HCT116 (cell line): ENCODE measurements at regions not wholly inside any gene's neighbourhood (a gene's known extent, or its start where the extent isn't known, plus 50 kb on each side); places are given as distances from the start of the nearest gene placed in this dataset.

Source experiments
- ATAC-seq: fragments of 200-7000 bp; cut with Tn5 transposase; 2 replicates; pipeline ENCODE4 v1.9.1; 2020; ENCODE audit warnings: mild to moderate bottlenecking, moderate library complexity
- BruUV-seq: library from RNA; stranded (reverse); fragments of 400-500 nt; replicated peaks from 2 replicates; lab custom pipeline; 2021; lab: Mats Ljungman, UMichigan
- CTCF ChIA-PET: fragments of 300-600 bp; sonication (Branson Sonifier 250); formaldehyde crosslinking; loops from one replicate; lab custom pipeline; 2021; ENCODE audit warnings: antibody characterized with exemption; lab: Charles Lee
- POLR2A ChIA-PET: fragments of 300-600, 350-600 bp; sonication (Branson Sonifier 250); formaldehyde crosslinking; loops from one replicate; lab custom pipeline; 2021; ENCODE audit warnings: antibody characterized with exemption; lab: Charles Lee
- RAD21 ChIA-PET, 2 experiments: fragments of 300-600 bp; sonication (Branson Sonifier 250); formaldehyde crosslinking; loops; one replicate each; lab custom pipeline; 2023; ENCODE audit warnings: low total read pairs in 2 of 2; ENCODE audit not compliant: uncharacterized antibody in 2 of 2, unreplicated experiment in 2 of 2, low non-redundant PET in 1 of 2; lab: Charles Lee
- DNase-seq: peaks from one replicate; pipeline ENCODE4 v3.0.0-alpha.2; 2010; ENCODE audit warnings: low read depth, low spot score
- H2AFZ ChIP-seq: fragments of 200-600 bp; shearing (Covaris generic), sonication (generic); 2 replicates; pipeline ENCODE4 v1.6.1; 2017; ENCODE audit warnings: low read depth, mixed run types, mixed read lengths, antibody characterized with exemption, low read length; ENCODE audit not compliant: poor library complexity, severe bottlenecking
- H3K27ac ChIP-seq: 2 replicates; pipeline ENCODE4 v1.5.1; 2012; ENCODE audit warnings: low read depth, low read length
- H3K27me3 ChIP-seq: fragments of 200-600 bp; sonication (generic); 2 replicates; pipeline ENCODE4 v1.6.1; 2016; ENCODE audit warnings: mixed run types, low read length, mixed read lengths; ENCODE audit not compliant: insufficient read depth
- H3K36me3 ChIP-seq, 2 experiments: fragments of 200-500 bp in 1 of 2; fragments of 200-600 bp in 1 of 2; sonication (Bioruptor generic) in 1 of 2; sonication (generic) in 1 of 2; 2 replicates each; pipeline versions ENCODE4 v1.5.1 to v1.6.1; 2014 to 2016; ENCODE audit warnings: low read length in 2 of 2, inconsistent platforms in 1 of 2, mixed read lengths in 1 of 2, mixed run types in 1 of 2; ENCODE audit not compliant: insufficient read depth in 2 of 2, control insufficient read depth in 1 of 2
- H3K4me1 ChIP-seq, 2 experiments: fragments of 200-600 bp in 1 of 2; sonication (generic) in 1 of 2; 2 replicates each; pipeline versions ENCODE4 v1.5.1 to v1.6.1; 2012 to 2017; ENCODE audit warnings: low read length in 2 of 2, inconsistent platforms in 1 of 2, mild to moderate bottlenecking in 1 of 2, mixed read lengths in 1 of 2, mixed run types in 1 of 2, moderate library complexity in 1 of 2; ENCODE audit not compliant: insufficient read depth in 2 of 2, control insufficient read depth in 1 of 2
- H3K4me2 ChIP-seq: fragments of 200-600 bp; sonication (generic); 2 replicates; pipeline ENCODE4 v1.6.1; 2017; ENCODE audit warnings: mixed run types, low read length, mixed read lengths
- H3K4me3 ChIP-seq, 2 experiments: fragments of 200-600 bp in 1 of 2; sonication (generic) in 1 of 2; replicated peaks in 1 of 2; 2 replicates each; pipeline ENCODE4 v1.5.1; 2011 to 2016; ENCODE audit warnings: low read length in 2 of 2, control low read depth in 1 of 2, low read depth in 1 of 2, mild to moderate bottlenecking in 1 of 2, mixed read lengths in 1 of 2, mixed run types in 1 of 2
- H3K79me2 ChIP-seq: fragments of 200-600 bp; sonication (generic); 2 replicates; pipeline ENCODE4 v1.6.1; 2017; ENCODE audit warnings: mild to moderate bottlenecking, mixed run types, low read length, moderate library complexity, mixed read lengths; ENCODE audit not compliant: insufficient read depth
- H3K9ac ChIP-seq: fragments of 200-600 bp; sonication (generic); 2 replicates; pipeline ENCODE4 v1.6.1; 2016; ENCODE audit warnings: low read length, mixed read lengths
- H3K9me2 ChIP-seq: fragments of 200-600 bp; sonication (generic), shearing (Covaris generic); 2 replicates; pipeline ENCODE4 v1.6.1; 2017; ENCODE audit warnings: mixed run types, mild to moderate bottlenecking, moderate library complexity; ENCODE audit not compliant: insufficient read depth
- H3K9me3 ChIP-seq, 2 experiments: fragments of 200-500 bp in 1 of 2; fragments of 200-600 bp in 1 of 2; sonication (Bioruptor generic) in 1 of 2; sonication (generic) in 1 of 2; 2 replicates each; pipeline ENCODE4 v1.6.1; 2014 to 2017; ENCODE audit warnings: low read length in 2 of 2, mixed read lengths in 2 of 2, inconsistent platforms in 1 of 2, low read depth in 1 of 2, mild to moderate bottlenecking in 1 of 2, mixed run types in 1 of 2, moderate library complexity in 1 of 2; ENCODE audit not compliant: control insufficient read depth in 1 of 2, insufficient read depth in 1 of 2
- H4K20me1 ChIP-seq: fragments of 200-600 bp; sonication (generic), shearing (Covaris generic); 2 replicates; pipeline ENCODE4 v1.6.1; 2017; ENCODE audit warnings: mixed run types, mild to moderate bottlenecking, moderate library complexity; ENCODE audit not compliant: insufficient read depth
- ATF3 ChIP-seq: IDR thresholded peaks from 2 replicates; pipeline ENCODE4 v1.6.1; 2012
- CBX3 ChIP-seq: IDR thresholded peaks from 2 replicates; pipeline ENCODE4 v1.6.1; 2012; ENCODE audit warnings: low read depth
- EGR1 ChIP-seq: IDR thresholded peaks from 2 replicates; pipeline ENCODE4 v1.6.1; 2012; ENCODE audit warnings: low read depth
- ELF1 ChIP-seq: IDR thresholded peaks from 2 replicates; pipeline ENCODE4 v1.6.1; 2012; ENCODE audit warnings: low read depth, borderline replicate concordance
- EZH2 ChIP-seq: fragments of 200-600 bp; sonication (generic); IDR thresholded peaks from 2 replicates; pipeline ENCODE4 v1.6.1; 2017; ENCODE audit warnings: antibody characterized with exemption, mixed run types
- EZH2phosphoT487 ChIP-seq: fragments of 200-600 bp; IDR thresholded peaks from 2 replicates; pipeline ENCODE4 v1.6.1; 2018; ENCODE audit warnings: antibody characterized with exemption, borderline replicate concordance
- FOSL1 ChIP-seq: IDR thresholded peaks from 2 replicates; pipeline ENCODE4 v1.6.1; 2012; ENCODE audit warnings: low read depth
- MAX ChIP-seq: IDR thresholded peaks from 2 replicates; pipeline ENCODE4 v1.6.1; 2012
- POLR2A ChIP-seq: IDR thresholded peaks from 2 replicates; pipeline ENCODE4 v1.7.0; 2011; ENCODE audit warnings: borderline replicate concordance; ENCODE audit not compliant: insufficient read depth, insufficient read length; ENCODE audit errors: extremely low read depth
- POLR2AphosphoS5 ChIP-seq: IDR thresholded peaks from 2 replicates; pipeline ENCODE4 v1.6.1; 2011; ENCODE audit warnings: mild to moderate bottlenecking, low read depth, low read length, moderate library complexity
- RAD21 ChIP-seq: IDR thresholded peaks from 2 replicates; pipeline ENCODE4 v1.6.1; 2012; ENCODE audit warnings: low read depth, mild to moderate bottlenecking
- REST ChIP-seq: IDR thresholded peaks from 2 replicates; pipeline ENCODE4 v1.6.1; 2012; ENCODE audit warnings: low read depth
- SIN3A ChIP-seq: IDR thresholded peaks from 2 replicates; pipeline ENCODE4 v1.6.1; 2012; ENCODE audit warnings: low read depth
- SP1 ChIP-seq: IDR thresholded peaks from 2 replicates; pipeline ENCODE4 v1.6.1; 2012; ENCODE audit warnings: low read depth
- SRF ChIP-seq: IDR thresholded peaks from 2 replicates; pipeline ENCODE4 v1.6.1; 2012; ENCODE audit warnings: low read depth
- YY1 ChIP-seq: IDR thresholded peaks from 2 replicates; pipeline ENCODE4 v1.6.1; 2011; ENCODE audit warnings: low read length, low read depth, moderate library complexity, mild to moderate bottlenecking; ENCODE audit not compliant: insufficient replicate concordance; ENCODE audit errors: extremely low read depth
- ZFX ChIP-seq: fragments of 450-650 bp; IDR thresholded peaks from 2 replicates; pipeline ENCODE4 v1.6.1; 2017
- ZNF274 ChIP-seq: fragments of 200-500 bp; sonication (Bioruptor generic); IDR thresholded peaks from 2 replicates; pipeline ENCODE4 v1.6.1; 2014; ENCODE audit warnings: mild to moderate bottlenecking, low read depth, low read length, inconsistent platforms
- intact Hi-C: fragments of 100-400 bp; cut with micrococcal nuclease; formaldehyde crosslinking; loops from 2 replicates; pipeline ENCODE4 v1.10.0; 2022
- TF ChIP-seq, protein P1 (sequence below), 3 experiments: fragments of 200-600 bp in 1 of 3; sonication (generic) in 1 of 3; IDR thresholded peaks in 2 of 3; conservative IDR thresholded peaks in 1 of 3; 2 replicates each; pipeline ENCODE4 v1.5.1; 2012 to 2017; ENCODE audit warnings: low read depth in 2 of 3, low read length in 2 of 3, antibody characterized with exemption in 1 of 3, borderline replicate concordance in 1 of 3, control low read depth in 1 of 3, mild to moderate bottlenecking in 1 of 3, mixed read lengths in 1 of 3, mixed run types in 1 of 3, moderate library complexity in 1 of 3; ENCODE audit not compliant: insufficient read depth in 1 of 3
- TF ChIP-seq, protein P2 (sequence below): IDR thresholded peaks from 2 replicates; pipeline ENCODE4 v1.6.1; 2011; ENCODE audit warnings: mild to moderate bottlenecking, low read length, moderate library complexity; ENCODE audit not compliant: insufficient replicate concordance; ENCODE audit errors: extremely low read depth

DNA sequence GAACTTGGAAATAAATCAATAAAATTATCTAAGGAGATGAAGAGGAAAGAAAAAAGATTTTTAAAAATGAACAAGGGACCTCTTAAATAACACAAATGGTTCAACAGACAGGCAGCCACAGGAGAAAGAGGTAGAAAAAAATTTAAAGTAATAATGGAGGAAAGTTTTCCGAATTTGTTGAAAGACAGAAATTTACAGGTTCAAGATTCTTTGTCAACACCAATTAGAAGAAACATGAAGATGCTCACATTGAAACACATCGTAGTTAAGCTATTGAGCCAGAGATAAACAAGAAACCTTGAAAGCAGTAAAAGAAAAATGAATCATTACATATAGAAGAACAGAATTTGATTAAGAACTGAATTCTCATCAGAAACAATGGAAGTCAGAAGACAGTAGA is 68.7 kb upstream of the OSMR start:
- Histone ChIP-seq H3K27ac (no peak overlapping the region), H3K4me2 (no peak overlapping the region), H3K4me3 (no peak overlapping the region)
- ATAC-seq (no peak), DNase-seq (no peak)
- CTCF ChIA-PET, result no interaction called here
- intact Hi-C loops, result no loop called here
- TF ChIP-seq EZH2phosphoT487 (no peak), YY1 (no peak), ZFX (no peak), RAD21 (no peak), EZH2 (no peak), ELF1 (no peak), REST (no peak), SRF (no peak), SIN3A (no peak), FOSL1 (no peak), ATF3 (no peak), EGR1 (no peak), SP1 (no peak), ZNF274 (no peak), CBX3 (no peak), MAX (no peak), POLR2AphosphoS5 (no peak), POLR2A (no peak)
- TF ChIP-seq, protein P1, sequence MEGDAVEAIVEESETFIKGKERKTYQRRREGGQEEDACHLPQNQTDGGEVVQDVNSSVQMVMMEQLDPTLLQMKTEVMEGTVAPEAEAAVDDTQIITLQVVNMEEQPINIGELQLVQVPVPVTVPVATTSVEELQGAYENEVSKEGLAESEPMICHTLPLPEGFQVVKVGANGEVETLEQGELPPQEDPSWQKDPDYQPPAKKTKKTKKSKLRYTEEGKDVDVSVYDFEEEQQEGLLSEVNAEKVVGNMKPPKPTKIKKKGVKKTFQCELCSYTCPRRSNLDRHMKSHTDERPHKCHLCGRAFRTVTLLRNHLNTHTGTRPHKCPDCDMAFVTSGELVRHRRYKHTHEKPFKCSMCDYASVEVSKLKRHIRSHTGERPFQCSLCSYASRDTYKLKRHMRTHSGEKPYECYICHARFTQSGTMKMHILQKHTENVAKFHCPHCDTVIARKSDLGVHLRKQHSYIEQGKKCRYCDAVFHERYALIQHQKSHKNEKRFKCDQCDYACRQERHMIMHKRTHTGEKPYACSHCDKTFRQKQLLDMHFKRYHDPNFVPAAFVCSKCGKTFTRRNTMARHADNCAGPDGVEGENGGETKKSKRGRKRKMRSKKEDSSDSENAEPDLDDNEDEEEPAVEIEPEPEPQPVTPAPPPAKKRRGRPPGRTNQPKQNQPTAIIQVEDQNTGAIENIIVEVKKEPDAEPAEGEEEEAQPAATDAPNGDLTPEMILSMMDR (IDR thresholded peaks at IDR 0.05 in 2 of 3, conservative IDR thresholded peaks at IDR 0.05 in 1 of 3; ENCODE audit: borderline replicate concordance in 1 of 3, insufficient read depth in 1 of 3, low read depth in 2 of 3, low read length in 2 of 3), result no peak
- TF ChIP-seq, protein P2, sequence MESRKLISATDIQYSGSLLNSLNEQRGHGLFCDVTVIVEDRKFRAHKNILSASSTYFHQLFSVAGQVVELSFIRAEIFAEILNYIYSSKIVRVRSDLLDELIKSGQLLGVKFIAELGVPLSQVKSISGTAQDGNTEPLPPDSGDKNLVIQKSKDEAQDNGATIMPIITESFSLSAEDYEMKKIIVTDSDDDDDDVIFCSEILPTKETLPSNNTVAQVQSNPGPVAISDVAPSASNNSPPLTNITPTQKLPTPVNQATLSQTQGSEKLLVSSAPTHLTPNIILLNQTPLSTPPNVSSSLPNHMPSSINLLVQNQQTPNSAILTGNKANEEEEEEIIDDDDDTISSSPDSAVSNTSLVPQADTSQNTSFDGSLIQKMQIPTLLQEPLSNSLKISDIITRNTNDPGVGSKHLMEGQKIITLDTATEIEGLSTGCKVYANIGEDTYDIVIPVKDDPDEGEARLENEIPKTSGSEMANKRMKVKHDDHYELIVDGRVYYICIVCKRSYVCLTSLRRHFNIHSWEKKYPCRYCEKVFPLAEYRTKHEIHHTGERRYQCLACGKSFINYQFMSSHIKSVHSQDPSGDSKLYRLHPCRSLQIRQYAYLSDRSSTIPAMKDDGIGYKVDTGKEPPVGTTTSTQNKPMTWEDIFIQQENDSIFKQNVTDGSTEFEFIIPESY, result no peak
- TF ChIP-seq, all 23 proteins: peak for 0
- Histone ChIP-seq H3K9me3 (no peaks in the 10 kb centered on the region), H3K79me2 (no peaks in the 10 kb centered on the region), H3K27me3 (0 out of 2 replicates have a peak, but pooled peaks cover 3% of the 10 kb centered on the region), H2AFZ (no peak overlapping the region), H3K9me2 (no peaks in the 10 kb centered on the region), H3K4me1 (no peaks in the 10 kb centered on the region; a peak in 1 of 4 replicates), H3K36me3 (no peaks in the 10 kb centered on the region), H4K20me1 (no peaks in the 10 kb centered on the region), H3K9ac (no peak overlapping the region)
- no TSS peak for BruUV-seq
- RAD21 ChIA-PET, result no interaction called here
- POLR2A ChIA-PET, result no interaction called here
